Astrocyte (in vitro differentiated cells and primary cell): ENCODE measurements at regions not wholly inside any gene's neighbourhood (a gene's known extent, or its start where the extent isn't known, plus 50 kb on each side); places are given as distances from the start of the nearest gene placed in this dataset.

Experiments used
- DNase-seq: peaks from one replicate; pipeline ENCODE4 v3.0.0-alpha.2; 2010; ENCODE audit warnings: low read depth
- FAIRE-seq: peaks from 2 replicates; lab custom pipeline; 2011; peaks lifted over from hg19 to GRCh38; lab: Jason Lieb, UNC
- H2AFZ ChIP-seq: 2 replicates; pipeline ENCODE4 v1.6.0; 2012; ENCODE audit warnings: low read depth, low read length, inconsistent platforms
- H3K27ac ChIP-seq: 2 replicates; pipeline ENCODE4 v1.5.1; 2011; ENCODE audit warnings: low read depth, low read length, inconsistent platforms
- H3K27me3 ChIP-seq: 2 replicates; pipeline ENCODE4 v1.6.0; 2011; ENCODE audit warnings: low read length, inconsistent platforms; ENCODE audit not compliant: insufficient read depth
- H3K36me3 ChIP-seq: 2 replicates; pipeline ENCODE4 v1.5.1; 2011; ENCODE audit warnings: low read length, inconsistent platforms; ENCODE audit not compliant: insufficient read depth
- H3K4me1 ChIP-seq: 2 replicates; pipeline ENCODE4 v1.5.1; 2011; ENCODE audit warnings: low read length, inconsistent platforms; ENCODE audit not compliant: insufficient read depth
- H3K4me2 ChIP-seq: 2 replicates; pipeline ENCODE4 v1.6.0; 2012; ENCODE audit warnings: low read length, inconsistent platforms
- H3K4me3 ChIP-seq: 2 replicates; pipeline ENCODE4 v1.5.1; 2011; ENCODE audit warnings: low read depth, mild to moderate bottlenecking, low read length, inconsistent platforms; ENCODE audit not compliant: insufficient read depth
- H3K79me2 ChIP-seq: 2 replicates; pipeline ENCODE4 v1.6.0; 2012; ENCODE audit warnings: mild to moderate bottlenecking, low read length, inconsistent platforms; ENCODE audit not compliant: insufficient read depth
- H3K9ac ChIP-seq: 2 replicates; pipeline ENCODE4 v1.6.0; 2012; ENCODE audit warnings: mild to moderate bottlenecking, low read length, inconsistent platforms
- H3K9me3 ChIP-seq: 2 replicates; pipeline ENCODE4 v1.5.1; 2012; ENCODE audit warnings: low read depth, mild to moderate bottlenecking, low read length, inconsistent platforms; ENCODE audit not compliant: insufficient read depth
- H4K20me1 ChIP-seq: 2 replicates; pipeline ENCODE4 v1.6.0; 2012; ENCODE audit warnings: low read length, inconsistent platforms; ENCODE audit not compliant: insufficient read depth
- H3K27ac Mint-ChIP-seq: one replicate; pipeline ENCODE4 v1.8.0; 2021; ENCODE audit warnings: mild to moderate bottlenecking, mixed read lengths; ENCODE audit not compliant: unreplicated experiment
- H3K27me3 Mint-ChIP-seq: one replicate; pipeline ENCODE4 v1.8.0; 2021; ENCODE audit warnings: low read depth, mixed read lengths; ENCODE audit not compliant: unreplicated experiment
- H3K36me3 Mint-ChIP-seq: one replicate; pipeline ENCODE4 v1.8.0; 2021; ENCODE audit warnings: low read depth, mixed read lengths; ENCODE audit not compliant: unreplicated experiment
- H3K4me1 Mint-ChIP-seq: one replicate; pipeline ENCODE4 v1.8.0; 2021; ENCODE audit warnings: low read depth, mixed read lengths; ENCODE audit not compliant: unreplicated experiment
- H3K4me3 Mint-ChIP-seq: one replicate; pipeline ENCODE4 v1.8.0; 2021; ENCODE audit warnings: mild to moderate bottlenecking, moderate library complexity, mixed read lengths; ENCODE audit not compliant: unreplicated experiment
- H3K9me3 Mint-ChIP-seq: one replicate; pipeline ENCODE4 v1.8.0; 2021; ENCODE audit warnings: mild to moderate bottlenecking, mixed read lengths; ENCODE audit not compliant: unreplicated experiment
- CTCF ChIP-seq: IDR thresholded peaks from 2 replicates; pipeline ENCODE4 v1.5.1; 2011; ENCODE audit warnings: low read depth, mild to moderate bottlenecking, inconsistent platforms, low read length, moderate library complexity; ENCODE audit not compliant: insufficient read depth
- EZH2 ChIP-seq: IDR thresholded peaks from 2 replicates; pipeline ENCODE4 v1.6.1; 2012; ENCODE audit warnings: mild to moderate bottlenecking, low read length, inconsistent platforms; ENCODE audit not compliant: insufficient read depth

- H3K79me2 ChIP-seq, result no peaks in the 10 kb centered on the region
- Mint-ChIP-seq H3K9me3 (no peaks in the 10 kb centered on the region), H3K4me1 (no peaks in the 10 kb centered on the region), H3K27me3 (peaks cover 44% of the 10 kb centered on the region), H3K27ac (no peak overlapping the region), H3K4me3 (no peak overlapping the region), H3K36me3 (no peaks in the 10 kb centered on the region)
- H3K36me3 ChIP-seq, result no peaks in the 10 kb centered on the region
- DNase-seq (no peak), FAIRE-seq (no peak)
- H3K27ac ChIP-seq, result no peak overlapping the region
- no peaks in the 10 kb centered on the region for H3K27me3 ChIP-seq
- no peak overlapping the region for H3K4me3 ChIP-seq
- H3K4me2 ChIP-seq, result no peak overlapping the region
- no peak overlapping the region for H2AFZ ChIP-seq
- TF ChIP-seq CTCF (no peak), EZH2 (no peak)
- H3K9ac ChIP-seq, result no peak overlapping the region
- no peaks in the 10 kb centered on the region for H4K20me1 ChIP-seq
- no peaks in the 10 kb centered on the region for H3K4me1 ChIP-seq
- no peaks in the 10 kb centered on the region for H3K9me3 ChIP-seq
Observed at GRCh38 chr5:133905424-133905823, 63.0 kb downstream of the C5orf15 start.

- Mint-ChIP-seq H3K27me3 (peaks cover 44% of the 10 kb centered on the region), H3K4me1 (no peaks in the 10 kb centered on the region), H3K36me3 (no peaks in the 10 kb centered on the region), H3K9me3 (no peaks in the 10 kb centered on the region), H3K27ac (no peak overlapping the region), H3K4me3 (no peak overlapping the region)
- no peak for TF ChIP-seq CTCF
- FAIRE-seq, result no peak
- Histone ChIP-seq H3K27ac (no peak overlapping the region), H3K4me3 (no peak overlapping the region), H3K4me2 (no peak overlapping the region), H3K79me2 (no peaks in the 10 kb centered on the region), H3K36me3 (no peaks in the 10 kb centered on the region), H3K9ac (no peak overlapping the region), H3K27me3 (no peaks in the 10 kb centered on the region), H4K20me1 (no peaks in the 10 kb centered on the region), H3K9me3 (no peaks in the 10 kb centered on the region), H2AFZ (no peak overlapping the region), H3K4me1 (no peaks in the 10 kb centered on the region)
- no peak for DNase-seq
Observed at GRCh38 chr5:133904641-133905040, 63.8 kb downstream of the C5orf15 start.

- Histone ChIP-seq H3K79me2 (no peaks in the 10 kb centered on the region), H3K4me2 (no peak overlapping the region), H3K27me3 (no peaks in the 10 kb centered on the region), H3K4me1 (no peaks in the 10 kb centered on the region), H2AFZ (no peak overlapping the region), H4K20me1 (no peaks in the 10 kb centered on the region), H3K27ac (no peak overlapping the region), H3K9ac (no peak overlapping the region), H3K36me3 (no peaks in the 10 kb centered on the region), H3K4me3 (no peak overlapping the region), H3K9me3 (no peaks in the 10 kb centered on the region)
- peaks cover 1% of the 10 kb centered on the region for H3K36me3 Mint-ChIP-seq
- TF ChIP-seq CTCF (no peak), EZH2 (no peak)
- no peak for DNase-seq
- H3K4me3 Mint-ChIP-seq, result no peak overlapping the region
- H3K9me3 Mint-ChIP-seq, result no peaks in the 10 kb centered on the region
- H3K4me1 Mint-ChIP-seq, result no peaks in the 10 kb centered on the region
- no peak overlapping the region for H3K27ac Mint-ChIP-seq
- peaks cover 48% of the 10 kb centered on the region for H3K27me3 Mint-ChIP-seq
- no peak for FAIRE-seq
Observed at GRCh38 chr5:133902511-133903118, 65.8 kb downstream of the C5orf15 start.
